Spleen (tissue), 11 donors: ENCODE measurements at regions not wholly inside any gene's neighbourhood (a gene's known extent, or its start where the extent isn't known, plus 50 kb on each side); places are given as distances from the start of the nearest gene placed in this dataset.

Experiments used
- DNase-seq: peaks from one replicate; pipeline ENCODE4 v3.0.0-alpha.2; 2020
- H3K27ac ChIP-seq, 8 donors: fragments of 200-600 bp; sonication (generic) in 7 of 8; 1 replicate in 4 of 8; 2 replicates in 4 of 8; pipeline versions ENCODE4 v1.5.0 to v1.8.0; 2016 to 2021; ENCODE audit warnings: inconsistent platforms in 4 of 8, mild to moderate bottlenecking in 4 of 8, moderate library complexity in 1 of 8
- H3K27me3 ChIP-seq, 7 donors: fragments of 200-600 bp; sonication (generic) in 6 of 7; replicated peaks in 1 of 7; 1 replicate in 4 of 7; 2 replicates in 3 of 7; pipeline versions ENCODE4 v1.5.0 to v1.8.0; 2016 to 2021; ENCODE audit warnings: inconsistent platforms in 3 of 7, mild to moderate bottlenecking in 1 of 7
- H3K36me3 ChIP-seq, 6 donors: fragments of 200-600 bp; sonication (generic) in 5 of 6; 1 replicate in 4 of 6; 2 replicates in 2 of 6; pipeline versions ENCODE4 v1.5.0 to v1.8.0; 2016 to 2021; ENCODE audit warnings: inconsistent platforms in 2 of 6
- H3K4me1 ChIP-seq, 6 donors: fragments of 200-600 bp; sonication (generic) in 5 of 6; 1 replicate in 3 of 6; 2 replicates in 3 of 6; pipeline versions ENCODE4 v1.5.0 to v1.8.0; 2016 to 2021; ENCODE audit warnings: inconsistent platforms in 3 of 6
- H3K4me3 ChIP-seq, 8 donors: fragments of 200-600 bp; sonication (generic) in 7 of 8; 1 replicate in 4 of 8; 2 replicates in 4 of 8; pipeline versions ENCODE4 v1.5.0 to v1.8.0; 2016 to 2021; ENCODE audit warnings: inconsistent platforms in 4 of 8, mild to moderate bottlenecking in 4 of 8, moderate library complexity in 2 of 8
- H3K9me3 ChIP-seq, 8 donors: fragments of 200-600 bp; sonication (generic) in 7 of 8; 1 replicate in 4 of 8; 2 replicates in 4 of 8; pipeline versions ENCODE4 v1.5.0 to v1.8.0; 2016 to 2021; ENCODE audit warnings: inconsistent platforms in 4 of 8
- CTCF ChIP-seq, 11 experiments: fragments of 200-600 bp in 7 of 11; fragments of 450-650 bp in 4 of 11; sonication (generic) in 4 of 11; IDR thresholded peaks in 8 of 11; conservative IDR thresholded peaks in 3 of 11; 1 replicate in 7 of 11; 2 replicates in 4 of 11; pipeline versions ENCODE4 v1.4.0 to v1.8.0; 2016 to 2021; ENCODE audit warnings: antibody characterized with exemption in 11 of 11, inconsistent platforms in 4 of 11, mild to moderate bottlenecking in 1 of 11
- POLR2A ChIP-seq, 3 donors: fragments of 450-650 bp; IDR thresholded peaks; one replicate each; pipeline ENCODE4 v1.5.1; 2017; ENCODE audit warnings: antibody characterized with exemption in 3 of 3, mild to moderate bottlenecking in 1 of 3
- POLR2AphosphoS5 ChIP-seq, 3 donors: sonication (generic); formaldehyde crosslinking; IDR thresholded peaks; one replicate each; pipeline ENCODE4 v1.5.1; 2017; ENCODE audit warnings: antibody characterized with exemption in 3 of 3
- WGBS, 5 donors: extraction: QIAGEN DNeasy Blood & Tissue Kit in 3 of 5; methylation state at CpG; one replicate each; pipeline versions ENCODE4 v1.1.5 to v1.1.7; 2013 to 2018; 5-methylcytosine and 5-hydroxymethylcytosine counted together
- intact Hi-C: fragments of 100-400 bp; cut with DNase I; formaldehyde crosslinking; loops from one replicate; pipeline ENCODE4 v1.15.0; 2023; ENCODE audit warnings: low total_unique reads
- donor health status: healthy with polysubstance abuse.
- donor health status: DM: no; HTN: no; CAD: no; lungs with moderate emphysema.
- donor health status: DM: no; HTN: no; CAD: no.
- donor health status: Bipolar disorder and iron deficiency.
- donor health status: healthy.
- donor health status: DM: no; HTN: no; CAD: no.
- donor health status: DM: yes; HTN: yes; CAD: no.

DNA sequence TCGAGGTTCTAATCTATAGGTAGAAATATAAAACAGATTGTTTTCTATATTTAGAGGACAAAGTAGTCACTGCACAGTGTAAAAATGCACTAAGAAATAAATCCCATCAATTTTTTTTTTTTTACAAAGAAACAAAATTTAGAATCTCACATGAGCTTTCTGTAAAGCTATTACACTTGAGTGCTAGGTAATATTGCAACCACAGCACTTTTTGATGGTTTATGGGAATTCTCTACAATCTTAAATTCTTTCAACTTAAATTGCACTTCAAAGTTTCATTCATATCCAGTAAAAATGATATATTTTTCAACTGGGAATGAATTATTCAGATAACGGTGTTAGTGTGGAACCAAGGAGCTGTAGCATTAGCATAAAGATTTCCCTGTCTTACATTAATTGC is 1035.4 kb downstream of the SQOR start:
- intact Hi-C loops = no loop called here
- Histone ChIP-seq H3K27ac (no peak overlapping the region), H3K9me3 (peaks cover 0 to 6% (median 0%) of the 10 kb centered on the region in 8 donors), H3K36me3 (no peaks in the 10 kb centered on the region), H3K4me3 (no peak overlapping the region), H3K4me1 (no peaks in the 10 kb centered on the region), H3K27me3 (no peaks in the 10 kb centered on the region)
- no peak for DNase-seq
- WGBS, 5 donors = 74 to 87% (median 79%) methylated on average over 2 of the region's 2 CpGs
- no peak for TF ChIP-seq CTCF (IDR thresholded peaks at IDR 0.05 in 8 of 11, conservative IDR thresholded peaks at IDR 0.05 in 3 of 11)
- no peak for TF ChIP-seq POLR2A (IDR thresholded peaks at IDR 0.05)
- TF ChIP-seq POLR2AphosphoS5 (IDR thresholded peaks at IDR 0.05) = no peak

GRCh38 chr15:46671336-46671735 is 1036.5 kb downstream of the SQOR start:
- intact Hi-C loops = no loop called here
- WGBS, 5 donors = 69 to 86% (median 84%) methylated on average over 1 of the region's 1 CpG
- Histone ChIP-seq H3K4me1 (no peaks in the 10 kb centered on the region), H3K27ac (no peak overlapping the region), H3K9me3 (peaks cover 0 to 6% (median 0%) of the 10 kb centered on the region in 8 donors), H3K27me3 (no peaks in the 10 kb centered on the region), H3K4me3 (no peak overlapping the region), H3K36me3 (no peaks in the 10 kb centered on the region)
- no peak for DNase-seq
- TF ChIP-seq POLR2A (IDR thresholded peaks at IDR 0.05) = no peak
- no peak for TF ChIP-seq POLR2AphosphoS5 (IDR thresholded peaks at IDR 0.05)
- TF ChIP-seq CTCF (IDR thresholded peaks at IDR 0.05 in 8 of 11, conservative IDR thresholded peaks at IDR 0.05 in 3 of 11) = no peak

DNA sequence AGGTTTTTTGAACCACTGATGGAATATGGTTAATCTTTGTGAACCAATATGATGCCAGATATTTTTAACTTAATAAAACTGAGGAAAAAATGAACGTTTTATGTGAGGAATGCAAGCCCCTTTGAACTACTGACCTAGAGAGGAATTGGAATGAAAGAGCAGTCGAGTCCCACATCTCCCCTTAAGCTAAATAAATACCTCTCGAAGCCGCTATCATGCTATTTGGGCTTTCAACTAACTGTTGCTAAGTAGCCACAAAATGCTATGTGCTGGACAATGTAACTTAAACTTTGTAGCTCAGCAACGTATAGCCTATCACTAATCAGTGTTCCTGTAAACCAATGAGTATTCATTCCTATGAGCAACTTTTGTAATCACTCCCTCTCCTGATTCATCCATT is 1037.2 kb downstream of the SQOR start:
- no peak for DNase-seq
- TF ChIP-seq POLR2A (IDR thresholded peaks at IDR 0.05) (no peak), POLR2AphosphoS5 (IDR thresholded peaks at IDR 0.05) (no peak), CTCF (IDR thresholded peaks at IDR 0.05 in 8 of 11, conservative IDR thresholded peaks at IDR 0.05 in 3 of 11) (no peak)
- WGBS, 5 donors = 56 to 69% (median 57%) methylated on average over 5 of the region's 5 CpGs
- Histone ChIP-seq H3K4me1 (no peaks in the 10 kb centered on the region), H3K4me3 (no peak overlapping the region), H3K27me3 (no peaks in the 10 kb centered on the region), H3K9me3 (peaks cover 0 to 6% (median 0%) of the 10 kb centered on the region in 8 donors), H3K27ac (no peak overlapping the region), H3K36me3 (no peaks in the 10 kb centered on the region)
- intact Hi-C loops = no loop called here

DNA sequence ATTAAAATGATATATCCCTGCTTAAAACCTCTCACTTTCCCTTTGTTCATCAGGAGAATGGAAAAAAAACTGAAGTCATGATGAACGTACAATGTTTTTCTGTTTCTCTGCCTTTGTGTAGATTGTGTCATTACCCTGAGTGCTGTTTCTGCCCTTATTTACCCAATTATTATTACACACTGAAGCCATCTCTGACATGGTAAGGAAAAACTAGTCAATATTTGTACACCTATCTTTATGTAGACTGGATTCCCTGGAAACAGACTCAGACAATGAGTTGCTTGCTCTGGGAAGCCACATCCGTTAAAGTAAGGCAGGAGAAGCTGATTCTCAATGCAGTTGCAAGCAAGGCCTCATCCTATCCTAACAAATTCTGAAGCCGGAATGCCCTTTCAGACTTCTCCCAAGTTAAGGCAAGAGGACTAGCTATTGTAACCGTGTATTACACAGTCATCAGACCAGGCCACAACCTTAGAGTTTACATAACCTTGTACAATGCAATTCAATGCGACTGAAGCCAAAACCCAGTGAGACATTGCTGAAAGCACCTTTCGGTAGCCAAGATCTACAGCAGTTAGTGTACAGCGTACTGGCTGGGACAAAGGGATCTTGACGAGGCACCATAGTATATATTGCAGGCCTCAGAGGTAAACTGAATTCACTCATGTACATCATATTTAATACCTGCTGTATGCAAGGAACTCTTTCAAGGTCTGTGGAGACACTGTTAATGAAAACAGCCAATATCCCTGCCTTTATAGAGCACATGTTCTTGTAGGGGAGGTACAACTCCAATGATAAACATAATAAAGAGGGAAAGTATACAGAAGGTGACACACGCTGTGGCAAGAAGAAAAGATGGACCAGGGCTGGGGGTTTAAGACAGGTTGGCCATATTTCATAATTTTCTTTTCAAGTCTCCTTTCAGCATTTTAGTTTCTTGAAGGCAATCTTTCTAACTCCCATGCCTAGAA is 1040.8 kb upstream of the SEMA6D start:
- no peaks in the 10 kb centered on the region for H3K4me1 ChIP-seq
- H3K27ac ChIP-seq = no peak overlapping the region
- no peaks in the 10 kb centered on the region for H3K27me3 ChIP-seq
- intact Hi-C loops = no loop called here
- TF ChIP-seq CTCF (IDR thresholded peaks at IDR 0.05 in 8 of 11, conservative IDR thresholded peaks at IDR 0.05 in 3 of 11) = no peak
- TF ChIP-seq POLR2A (IDR thresholded peaks at IDR 0.05) = no peak
- no peak for TF ChIP-seq POLR2AphosphoS5 (IDR thresholded peaks at IDR 0.05)
- no peak for DNase-seq
- H3K9me3 ChIP-seq = peaks cover 0 to 12% (median 0%) of the 10 kb centered on the region in 8 donors
- 75 to 94% (median 90%) methylated on average over 9 of the region's 9 CpGs for WGBS, 5 donors
- no peak overlapping the region for H3K4me3 ChIP-seq
- H3K36me3 ChIP-seq = no peaks in the 10 kb centered on the region
